ENCODE measurements at regions not wholly inside any gene's neighbourhood (a gene's known extent, or its start where the extent isn't known, plus 50 kb on each side); places are given as distances from the start of the nearest gene placed in this dataset.

- TF ChIP-seq, protein P1, sequence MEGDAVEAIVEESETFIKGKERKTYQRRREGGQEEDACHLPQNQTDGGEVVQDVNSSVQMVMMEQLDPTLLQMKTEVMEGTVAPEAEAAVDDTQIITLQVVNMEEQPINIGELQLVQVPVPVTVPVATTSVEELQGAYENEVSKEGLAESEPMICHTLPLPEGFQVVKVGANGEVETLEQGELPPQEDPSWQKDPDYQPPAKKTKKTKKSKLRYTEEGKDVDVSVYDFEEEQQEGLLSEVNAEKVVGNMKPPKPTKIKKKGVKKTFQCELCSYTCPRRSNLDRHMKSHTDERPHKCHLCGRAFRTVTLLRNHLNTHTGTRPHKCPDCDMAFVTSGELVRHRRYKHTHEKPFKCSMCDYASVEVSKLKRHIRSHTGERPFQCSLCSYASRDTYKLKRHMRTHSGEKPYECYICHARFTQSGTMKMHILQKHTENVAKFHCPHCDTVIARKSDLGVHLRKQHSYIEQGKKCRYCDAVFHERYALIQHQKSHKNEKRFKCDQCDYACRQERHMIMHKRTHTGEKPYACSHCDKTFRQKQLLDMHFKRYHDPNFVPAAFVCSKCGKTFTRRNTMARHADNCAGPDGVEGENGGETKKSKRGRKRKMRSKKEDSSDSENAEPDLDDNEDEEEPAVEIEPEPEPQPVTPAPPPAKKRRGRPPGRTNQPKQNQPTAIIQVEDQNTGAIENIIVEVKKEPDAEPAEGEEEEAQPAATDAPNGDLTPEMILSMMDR (conservative IDR thresholded peaks at IDR 0.05 in 1 of 2, IDR thresholded peaks at IDR 0.05 in 1 of 2; ENCODE audit: low read depth in 1 of 2, low read length in 2 of 2), result no peak
- no peak for TF ChIP-seq EZH2 (IDR thresholded peaks at IDR 0.05; ENCODE audit: low read length, missing control alignments)
Measured at GRCh38 chr11:92308366-92308765, 83.7 kb downstream of the FAT3 start.
